ENCODE measurements at regions not wholly inside any gene's neighbourhood (a gene's known extent, or its start where the extent isn't known, plus 50 kb on each side); places are given as distances from the start of the nearest gene placed in this dataset.
"Not testable (repeated sequence)": the region's sequence is repeated elsewhere in the genome, so short reads cannot be mapped to it uniquely, and the experiment has no call there.

DNA sequence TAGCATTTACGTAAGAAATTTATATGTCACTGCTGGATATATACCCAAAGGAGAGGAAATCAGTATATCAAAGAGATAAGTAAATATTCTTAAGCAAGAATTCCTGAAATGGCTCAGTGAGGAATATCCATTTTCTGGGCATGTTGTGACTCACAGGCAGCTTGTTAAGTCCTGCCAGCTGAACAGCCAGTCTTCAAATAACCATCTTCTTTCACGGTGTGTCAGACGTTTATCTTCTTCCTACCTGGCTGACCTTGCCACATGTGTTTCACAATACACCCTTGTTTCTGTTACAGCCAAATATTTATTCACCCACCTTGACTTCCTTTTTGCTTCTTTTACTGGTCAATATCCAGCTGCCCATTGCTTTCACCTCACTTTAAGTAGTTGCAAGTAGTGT is 648.1 kb downstream of the ANKRD7 start:
- no peak for DNase-seq (ENCODE audit: low read depth)
- H3K4me3 ChIP-seq (ENCODE audit: low read depth, low read length), result no peak overlapping the region
- TF ChIP-seq, protein P1, sequence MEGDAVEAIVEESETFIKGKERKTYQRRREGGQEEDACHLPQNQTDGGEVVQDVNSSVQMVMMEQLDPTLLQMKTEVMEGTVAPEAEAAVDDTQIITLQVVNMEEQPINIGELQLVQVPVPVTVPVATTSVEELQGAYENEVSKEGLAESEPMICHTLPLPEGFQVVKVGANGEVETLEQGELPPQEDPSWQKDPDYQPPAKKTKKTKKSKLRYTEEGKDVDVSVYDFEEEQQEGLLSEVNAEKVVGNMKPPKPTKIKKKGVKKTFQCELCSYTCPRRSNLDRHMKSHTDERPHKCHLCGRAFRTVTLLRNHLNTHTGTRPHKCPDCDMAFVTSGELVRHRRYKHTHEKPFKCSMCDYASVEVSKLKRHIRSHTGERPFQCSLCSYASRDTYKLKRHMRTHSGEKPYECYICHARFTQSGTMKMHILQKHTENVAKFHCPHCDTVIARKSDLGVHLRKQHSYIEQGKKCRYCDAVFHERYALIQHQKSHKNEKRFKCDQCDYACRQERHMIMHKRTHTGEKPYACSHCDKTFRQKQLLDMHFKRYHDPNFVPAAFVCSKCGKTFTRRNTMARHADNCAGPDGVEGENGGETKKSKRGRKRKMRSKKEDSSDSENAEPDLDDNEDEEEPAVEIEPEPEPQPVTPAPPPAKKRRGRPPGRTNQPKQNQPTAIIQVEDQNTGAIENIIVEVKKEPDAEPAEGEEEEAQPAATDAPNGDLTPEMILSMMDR (IDR thresholded peaks at IDR 0.05; ENCODE audit: low read depth, low read length, missing control alignments), result no peak

DNA sequence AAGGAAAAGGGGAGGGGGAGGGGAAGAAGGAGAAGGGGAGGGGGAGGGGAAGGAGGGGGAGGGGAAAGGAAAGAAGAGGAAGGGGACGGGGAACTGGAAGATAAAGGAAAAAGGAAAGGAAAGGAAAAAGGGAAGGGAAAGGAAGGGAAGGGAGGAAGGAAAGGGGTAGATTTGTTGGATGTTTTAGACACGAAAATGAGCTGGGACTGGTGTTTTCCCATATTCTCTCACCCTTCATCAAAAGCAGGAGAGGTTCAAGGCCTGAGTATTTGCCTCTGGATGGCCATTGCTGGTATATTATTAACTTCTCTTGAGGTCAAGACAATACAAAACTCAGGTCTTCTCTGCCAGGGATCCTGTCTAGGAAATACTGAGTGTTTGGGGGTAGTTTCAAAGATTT is 652.7 kb downstream of the ANKRD7 start:
- H3K4me3 ChIP-seq (ENCODE audit: low read depth, low read length), result no peak overlapping the region
- no peak for DNase-seq (ENCODE audit: low read depth)
- TF ChIP-seq, protein P1 (IDR thresholded peaks at IDR 0.05; ENCODE audit: low read depth, low read length, missing control alignments), result no peak

DNA sequence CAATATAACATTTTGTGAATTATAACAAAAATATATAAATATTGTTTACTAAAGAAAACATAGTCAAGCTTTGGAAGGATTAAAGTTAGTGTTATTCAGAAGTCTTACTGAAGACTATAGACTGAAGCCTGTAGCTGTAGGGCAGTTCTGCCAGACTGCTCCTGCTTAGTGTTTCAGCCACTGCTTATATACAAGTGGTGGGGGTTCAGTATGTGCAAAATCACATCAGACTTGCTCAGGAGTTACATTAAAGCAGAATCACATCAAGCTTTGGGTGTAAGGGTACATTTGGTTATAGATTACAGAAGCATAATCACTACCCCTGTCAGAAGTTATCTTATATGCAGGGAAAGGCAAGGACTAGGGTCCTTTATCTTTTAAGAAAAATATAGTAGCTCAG is 653.8 kb downstream of the ANKRD7 start:
- H3K4me3 ChIP-seq (ENCODE audit: low read depth, low read length), result no peak overlapping the region
- DNase-seq (ENCODE audit: low read depth), result no peak
- TF ChIP-seq, protein P1 (IDR thresholded peaks at IDR 0.05; ENCODE audit: low read depth, low read length, missing control alignments), result no peak

- no peak for DNase-seq (ENCODE audit: low read depth)
- H3K4me3 ChIP-seq (ENCODE audit: low read depth, low read length), result no peak overlapping the region
- TF ChIP-seq, protein P1 (IDR thresholded peaks at IDR 0.05; ENCODE audit: low read depth, low read length, missing control alignments), result no peak
Observed at GRCh38 chr7:118898284-118898683, 673.8 kb downstream of the ANKRD7 start.

GRCh38 chr7:118902600-118902999 is 678.1 kb downstream of the ANKRD7 start:
- no peak overlapping the region for H3K4me3 ChIP-seq (ENCODE audit: low read depth, low read length)
- TF ChIP-seq, protein P1 (IDR thresholded peaks at IDR 0.05; ENCODE audit: low read depth, low read length, missing control alignments), result no peak
- DNase-seq (ENCODE audit: low read depth), result no peak

DNA sequence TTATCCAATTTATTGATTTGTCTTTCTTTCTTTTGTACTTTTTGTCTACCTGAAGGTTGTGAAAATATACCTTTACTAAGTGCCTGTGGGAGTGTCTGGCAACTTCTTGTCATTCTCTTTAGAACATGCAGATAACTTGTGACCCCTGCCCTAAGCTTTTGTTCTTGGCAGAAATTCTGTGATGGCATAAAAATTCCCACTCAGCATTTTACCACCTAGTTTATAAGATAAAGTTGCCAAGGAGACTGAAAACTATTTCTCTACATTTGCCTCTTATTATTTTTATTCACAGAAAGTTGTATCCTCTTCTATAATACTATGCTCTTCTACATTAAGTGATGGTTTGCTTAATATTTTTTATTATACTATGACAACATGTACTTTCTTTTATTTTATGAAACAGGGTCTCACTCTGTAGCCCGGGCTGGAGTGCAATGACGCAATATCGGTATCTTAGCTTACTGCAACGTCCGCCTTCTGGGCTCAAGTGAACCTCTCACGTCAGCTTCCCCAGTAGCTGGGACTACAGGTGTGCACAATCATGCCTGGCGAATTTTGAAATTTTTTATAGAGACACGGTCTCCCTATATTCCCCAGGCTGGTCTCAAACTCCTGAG is 683.5 kb downstream of the ANKRD7 start:
- TF ChIP-seq, protein P1 (IDR thresholded peaks at IDR 0.05; ENCODE audit: low read depth, low read length, missing control alignments), result no peak
- H3K4me3 ChIP-seq (ENCODE audit: low read depth, low read length), result no peak overlapping the region
- no peak for DNase-seq (ENCODE audit: low read depth)

DNA sequence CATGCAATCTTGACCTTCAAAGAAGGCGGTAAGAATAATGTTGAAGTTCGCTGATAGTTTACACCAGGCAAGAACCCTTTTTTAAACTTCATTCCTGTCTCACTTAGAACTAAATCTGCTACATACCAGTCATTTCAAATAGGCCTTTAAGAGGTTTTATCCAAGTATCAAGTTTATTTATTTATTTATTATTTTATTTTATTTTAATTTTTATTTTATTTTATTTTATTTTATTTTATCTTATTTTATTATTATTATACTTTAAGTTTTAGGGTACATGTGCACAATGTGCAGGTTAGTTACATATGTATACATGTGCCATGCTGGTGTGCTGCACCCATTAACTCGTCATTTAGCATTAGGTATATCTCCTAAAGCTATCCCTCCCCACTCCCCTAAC is 691.6 kb downstream of the ANKRD7 start:
- not testable (repeated sequence) for DNase-seq (ENCODE audit: low read depth); H3K4me3 ChIP-seq (ENCODE audit: low read depth, low read length)

Measured in GM12864 (cell line).